NCI-H446 (cell line): ENCODE measurements at regions not wholly inside any gene's neighbourhood (a gene's known extent, or its start where the extent isn't known, plus 50 kb on each side); places are given as distances from the start of the nearest gene placed in this dataset.
"Not testable (repeated sequence)": the region's sequence is repeated elsewhere in the genome, so short reads cannot be mapped to it uniquely, and the experiment has no call there.

ENCODE experiments used
- DNase-seq, 2 experiments: peaks; one replicate each; lab custom pipeline; 2025; lab: John Stamatoyannopoulos, UW

DNA sequence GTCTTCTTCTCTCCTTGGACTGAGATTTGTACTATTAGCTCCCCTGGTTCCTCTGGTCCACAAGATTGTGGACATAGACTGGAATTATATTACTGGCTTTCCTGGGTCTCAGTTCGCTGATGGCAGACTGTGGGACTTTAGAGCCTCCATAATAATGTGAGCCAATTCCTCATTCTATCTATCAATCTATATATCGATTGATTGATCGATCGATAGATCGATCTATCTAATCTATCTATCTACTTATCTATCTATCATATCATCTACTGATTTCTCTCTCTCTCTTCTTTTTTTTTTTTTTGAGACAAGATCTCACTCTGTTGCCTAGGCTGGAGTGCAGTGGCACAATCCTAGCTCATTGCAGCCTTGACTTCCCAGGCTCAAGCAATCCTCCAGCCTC, 51.5 kb upstream of the DDR1 start:
- DNase-seq = no peak

DNA sequence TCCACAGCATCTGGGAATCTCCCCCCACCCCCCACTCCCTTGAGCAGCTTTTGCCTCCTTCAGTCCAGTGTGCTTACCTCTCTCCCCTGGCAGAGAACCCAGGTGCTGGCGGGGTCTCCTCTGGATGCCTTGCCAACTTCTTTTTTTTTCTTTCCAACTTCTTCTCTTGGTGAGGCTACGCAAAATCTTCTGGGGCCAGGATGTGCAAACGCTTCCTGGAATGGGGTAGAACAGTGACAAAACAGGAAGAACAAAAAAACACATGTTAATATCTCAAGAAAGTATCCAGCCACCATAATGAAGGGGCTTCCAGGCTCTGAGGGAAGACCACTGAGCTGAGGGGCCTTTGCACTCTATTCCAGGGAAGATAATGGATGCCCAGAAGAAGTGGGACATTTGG, 53.9 kb upstream of the DDR1 start:
- DNase-seq = no peak

DNA sequence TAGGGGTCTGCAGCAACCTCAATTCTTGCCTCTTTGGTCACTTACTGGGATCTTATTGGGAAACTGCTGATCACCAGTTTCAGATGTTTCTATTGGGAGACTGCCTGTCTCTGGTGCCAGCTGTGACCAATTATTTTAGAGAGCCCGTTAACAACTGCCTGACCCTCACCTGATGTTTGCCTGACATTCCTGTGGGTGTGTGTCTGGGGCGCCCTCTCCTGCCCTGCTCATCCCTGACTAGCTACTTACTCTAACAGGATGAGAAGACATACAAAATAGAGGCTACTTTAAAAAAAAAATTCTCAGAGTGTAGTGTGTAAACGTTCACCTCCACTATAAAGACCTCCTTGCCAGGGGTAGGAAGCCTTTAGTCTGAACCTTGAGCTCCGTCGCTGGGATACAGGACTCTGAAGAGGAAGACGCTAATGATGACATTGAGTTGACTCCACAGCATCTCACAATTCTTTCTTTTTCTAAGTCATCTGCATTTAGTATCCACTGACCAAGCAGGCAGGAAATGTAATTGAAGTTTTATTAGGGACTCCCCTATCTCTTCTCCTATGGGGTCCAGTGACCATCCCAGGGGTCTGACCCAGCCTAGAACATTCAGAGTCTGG, 54.6 kb upstream of the DDR1 start:
- DNase-seq = no peak

DNA sequence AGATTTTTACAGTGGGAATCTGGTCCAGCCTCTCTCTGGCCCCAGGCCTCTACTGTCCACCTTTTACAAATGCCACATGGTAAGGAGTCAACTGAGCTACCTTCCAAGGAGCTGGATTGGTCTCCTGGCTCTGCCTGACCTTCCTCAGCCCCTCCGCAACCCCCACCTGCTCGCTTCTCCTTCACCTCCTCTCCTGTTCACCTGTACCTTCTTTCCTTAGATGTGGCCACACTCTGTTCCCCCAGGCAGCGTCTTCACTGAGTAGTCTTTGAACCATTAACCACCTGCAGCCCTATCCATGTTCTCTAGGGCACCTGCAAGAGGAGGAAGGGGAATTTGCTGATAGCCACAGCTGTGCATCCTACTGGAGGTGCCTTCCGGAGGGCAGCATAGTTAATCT, 55.3 kb upstream of the DDR1 start:
- DNase-seq = no peak

DNA sequence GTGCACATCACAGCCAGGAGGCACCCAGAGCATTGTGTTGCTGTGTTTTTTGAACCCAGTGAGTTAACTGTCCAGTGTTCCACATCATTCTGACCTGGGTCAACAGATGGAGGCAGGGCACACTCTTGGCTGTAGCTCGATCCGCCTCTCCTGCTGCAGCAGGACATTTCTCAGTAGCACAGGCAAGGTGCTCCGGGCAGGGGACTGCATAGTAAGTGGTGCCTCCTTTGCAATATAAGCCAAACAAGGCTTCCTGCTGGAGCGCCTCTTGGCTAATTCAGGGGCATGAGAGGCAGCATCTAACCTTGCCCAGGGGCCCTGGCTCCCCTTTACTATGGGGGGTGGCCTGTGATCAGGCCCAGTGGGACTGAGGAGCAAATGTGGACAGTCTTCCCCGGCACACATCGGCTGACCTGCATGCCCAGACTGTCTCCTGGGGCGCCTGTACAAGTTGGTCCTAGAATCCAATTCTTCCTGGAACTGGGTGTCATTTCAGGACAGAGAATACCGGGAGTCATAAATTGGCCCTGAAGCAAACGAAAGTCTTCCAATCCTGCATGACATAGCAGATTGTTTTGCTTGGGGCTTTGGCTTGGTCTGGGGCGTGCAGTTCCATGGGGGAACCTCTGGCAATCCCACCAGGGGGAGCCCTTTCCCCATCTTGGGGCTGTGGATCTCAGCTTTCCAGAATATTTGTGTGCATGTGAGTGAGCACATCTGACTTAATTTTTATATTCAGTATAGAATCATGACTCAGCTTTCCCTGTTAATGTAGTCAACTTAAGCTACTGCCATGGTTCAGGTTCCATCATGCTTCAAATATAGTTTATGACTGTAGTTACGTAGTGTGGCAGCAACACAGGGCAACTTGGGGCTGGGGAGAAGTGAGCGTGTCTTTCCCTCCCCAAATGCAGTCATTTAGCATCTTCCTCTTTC, 56.0 kb upstream of the DDR1 start:
- peak; percentile 78 to 85 for DNase-seq

DNA sequence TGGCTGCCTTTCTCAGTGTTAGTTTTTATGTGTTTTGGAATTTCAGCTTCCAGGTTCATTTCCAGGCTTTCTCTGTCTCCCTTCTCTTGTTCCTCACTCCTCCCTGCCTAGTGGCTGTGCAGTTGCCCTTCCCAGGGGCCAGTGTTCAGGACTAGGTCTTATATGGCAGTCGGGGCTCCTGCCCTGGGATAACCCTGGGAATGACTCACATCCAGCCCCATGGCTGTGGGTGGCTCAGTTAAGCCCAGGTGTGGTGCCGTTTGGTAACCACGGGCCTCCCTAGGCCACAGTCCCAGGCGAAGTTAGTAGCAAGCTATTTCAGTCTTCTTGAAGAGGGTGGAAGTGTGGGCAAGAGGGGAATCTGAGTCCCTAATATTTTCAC, 57.4 kb upstream of the DDR1 start:
- DNase-seq = no peak

DNA sequence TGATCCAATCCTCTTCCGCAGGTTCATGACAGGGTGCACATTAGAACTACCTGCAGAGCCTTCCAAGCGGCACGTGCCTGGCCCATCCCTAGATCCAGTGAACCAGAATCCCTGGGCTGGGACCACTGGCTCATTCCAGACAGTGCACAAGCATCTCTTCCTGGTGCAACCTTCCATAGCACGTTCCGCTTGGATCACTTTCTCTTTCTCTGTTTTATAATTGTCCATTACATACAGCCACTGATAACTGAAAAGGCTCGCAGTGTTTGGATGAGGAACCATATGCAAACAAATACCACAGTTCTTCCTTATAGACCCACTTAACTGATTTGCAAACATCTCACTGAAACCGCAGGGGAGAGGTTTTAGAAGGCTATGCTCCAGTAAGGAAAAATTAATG, 59.6 kb upstream of the DDR1 start:
- no peak for DNase-seq

DNA sequence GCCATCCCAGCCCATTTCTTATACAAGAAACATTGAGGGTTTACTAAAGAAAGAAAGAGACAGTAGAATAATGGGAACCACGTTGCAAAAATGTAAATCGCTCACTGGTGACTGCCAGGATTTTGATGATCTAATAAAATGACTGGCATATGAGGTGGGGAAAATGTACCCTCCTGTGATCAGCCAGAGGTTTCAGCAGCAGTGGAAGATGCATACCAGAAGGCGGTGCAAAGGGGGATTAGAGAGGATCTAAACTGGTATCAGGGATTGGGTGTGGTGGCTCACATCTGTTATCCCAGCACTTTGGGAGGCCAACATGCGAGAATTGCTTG, 60.8 kb upstream of the DDR1 start:
- DNase-seq = no peak

DNA sequence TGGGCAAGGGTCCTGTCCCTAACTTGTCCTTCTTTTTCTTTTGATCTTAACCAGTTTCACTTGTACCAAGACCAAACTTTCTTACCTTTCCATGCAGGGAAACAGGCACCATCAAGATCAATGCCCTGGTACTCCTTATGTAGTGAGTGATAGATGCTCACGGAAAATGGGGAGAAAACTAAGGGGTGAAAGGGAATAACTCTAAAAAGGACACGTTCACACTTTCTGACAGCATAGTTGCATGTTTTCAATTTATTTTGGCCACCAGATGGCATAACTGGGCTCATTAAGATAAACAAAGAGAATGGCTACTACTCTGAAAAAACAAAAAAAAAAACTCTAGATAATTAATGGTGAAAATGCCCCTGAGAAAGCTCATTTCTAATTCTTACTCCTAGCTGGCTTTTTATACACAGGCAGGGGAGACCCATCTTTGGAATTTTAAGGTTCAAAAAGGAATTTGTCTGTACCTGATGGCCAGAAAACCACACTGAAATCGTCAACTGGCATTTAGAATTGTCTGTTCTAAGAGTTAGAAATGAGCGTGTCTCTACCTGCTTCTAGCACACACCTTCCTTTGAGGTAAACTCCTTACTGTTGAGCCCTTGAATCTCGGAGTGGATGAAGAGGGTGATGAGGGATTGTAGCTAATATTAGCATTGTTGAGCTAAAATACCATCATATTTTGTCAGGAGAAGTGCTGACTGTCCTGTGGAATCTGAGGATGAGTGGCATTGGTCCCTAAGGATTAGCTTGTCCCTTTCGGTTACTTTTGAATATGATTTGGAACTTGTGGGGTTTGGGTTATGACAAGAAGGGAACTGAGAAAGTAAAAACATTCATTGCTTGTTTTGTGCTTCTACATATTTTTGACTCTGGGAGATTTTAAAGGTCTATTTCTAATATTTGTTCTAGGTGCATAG, 62.2 kb upstream of the DDR1 start:
- DNase-seq = peak in 1 of 2 experiments; percentile 32

DNA sequence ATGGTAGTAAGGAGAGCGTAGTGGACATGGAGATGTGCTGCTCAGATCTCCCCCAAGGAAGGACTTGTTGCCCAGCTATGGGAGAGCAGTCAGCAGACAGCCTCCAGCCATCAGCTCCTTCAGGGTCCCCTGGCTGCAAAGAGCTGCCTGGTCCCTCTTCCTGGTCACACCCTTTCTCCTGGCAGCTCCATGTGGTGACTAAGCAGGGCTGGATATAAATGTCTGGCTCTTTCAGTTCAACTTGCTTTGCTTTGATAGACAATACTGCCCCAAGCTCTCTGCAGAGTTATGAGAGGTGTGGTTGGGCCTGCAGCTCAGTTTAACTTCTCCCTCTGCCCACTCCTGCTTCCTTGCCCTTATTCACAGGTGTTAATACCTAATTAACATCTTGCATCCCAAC, 64.1 kb upstream of the DDR1 start:
- no peak for DNase-seq

DNA sequence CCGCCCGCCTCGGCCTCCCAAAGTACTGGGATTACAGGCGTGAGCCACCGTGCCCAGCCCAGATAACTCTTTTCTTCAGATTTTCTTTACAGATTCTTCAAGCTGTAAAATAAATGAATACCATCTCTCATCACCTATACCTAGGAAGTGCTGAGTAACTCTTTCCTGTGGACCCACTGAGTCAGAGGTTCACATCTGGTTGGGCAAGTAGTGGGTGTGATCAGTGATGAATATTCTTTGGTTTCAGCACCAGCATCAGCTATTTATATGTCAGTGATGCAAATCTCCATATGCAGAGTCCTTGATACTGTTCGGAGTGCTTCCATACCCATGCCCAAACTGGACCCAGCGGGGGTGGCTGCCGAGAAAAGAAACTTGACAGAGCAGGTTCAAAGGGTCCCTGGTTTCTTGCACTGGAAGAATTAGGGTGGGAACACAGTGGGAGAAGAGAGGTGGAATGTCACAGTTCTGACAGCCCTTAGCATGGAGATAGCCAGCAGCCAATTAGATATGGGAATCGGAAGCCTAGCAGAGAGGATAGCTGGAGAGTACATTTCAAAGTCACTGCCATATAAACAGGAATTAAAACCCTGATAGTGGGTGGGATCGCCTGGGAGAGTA, 64.9 kb upstream of the DDR1 start:
- DNase-seq = no peak

DNA sequence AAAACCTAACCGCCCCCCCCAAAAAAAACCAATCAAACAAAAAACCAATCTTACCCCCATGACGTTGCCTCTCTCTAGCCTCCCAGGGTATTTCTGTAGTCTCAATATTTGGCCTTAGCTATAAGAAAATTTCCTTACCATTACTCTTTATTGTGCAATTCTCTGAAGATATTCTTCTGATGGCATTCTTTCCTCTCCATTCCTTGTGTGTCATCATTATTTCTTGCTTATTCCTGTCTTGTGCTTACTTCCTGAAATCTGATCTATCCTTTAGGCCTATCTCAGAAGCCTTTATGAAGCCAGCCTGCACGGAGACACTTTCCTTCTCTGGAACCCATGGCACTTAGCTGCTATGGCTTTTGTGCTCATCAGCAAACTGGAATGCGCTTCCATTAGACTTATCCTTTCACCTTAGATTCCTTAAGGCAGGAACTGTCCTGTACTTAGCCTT, 65.9 kb upstream of the DDR1 start:
- DNase-seq = no peak

DNA sequence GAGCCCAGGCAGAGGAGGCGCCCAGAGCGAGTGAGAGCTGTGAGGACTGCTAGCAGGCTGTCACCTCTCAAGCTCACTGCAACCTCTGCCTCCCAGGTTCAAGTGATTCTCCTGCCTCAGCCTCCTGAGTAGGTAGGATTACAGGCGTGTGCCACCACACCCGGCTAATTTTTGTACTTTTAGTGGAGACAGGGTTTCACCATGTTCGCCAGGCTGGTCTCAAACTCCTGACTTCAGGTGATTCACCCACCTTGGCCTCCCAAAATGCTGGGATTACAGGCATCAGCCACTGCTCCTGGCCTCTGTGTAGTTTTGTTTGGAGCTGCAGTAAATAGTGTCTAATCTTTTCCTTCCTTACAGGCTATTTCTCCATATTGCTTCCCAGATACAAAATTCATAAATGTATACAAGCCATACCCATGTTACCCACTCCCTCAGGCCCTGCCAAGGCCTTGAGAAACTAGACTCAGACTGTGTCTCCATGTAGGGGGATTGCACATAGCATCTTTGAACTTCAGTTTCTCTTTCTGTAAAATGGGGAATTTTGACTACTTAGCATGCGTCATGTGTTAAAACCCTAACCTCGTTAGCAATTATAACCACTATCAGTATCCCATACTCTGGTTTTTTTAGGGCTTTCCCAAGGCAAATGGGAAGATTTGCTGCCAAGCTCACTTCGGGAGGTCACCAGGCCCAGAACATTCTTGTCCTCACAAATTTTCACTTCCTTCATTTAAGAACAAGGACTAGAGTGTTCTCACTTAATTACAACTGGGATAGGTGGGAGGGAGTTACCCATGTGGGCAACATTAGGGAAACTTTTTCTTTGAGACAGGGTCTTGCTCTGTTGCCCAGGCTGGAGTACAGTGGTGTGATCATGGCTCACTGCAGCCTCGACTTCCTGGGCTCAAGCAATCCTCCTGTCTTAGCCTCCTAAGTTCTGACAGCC, 67.3 kb upstream of the DDR1 start:
- DNase-seq = no peak

DNA sequence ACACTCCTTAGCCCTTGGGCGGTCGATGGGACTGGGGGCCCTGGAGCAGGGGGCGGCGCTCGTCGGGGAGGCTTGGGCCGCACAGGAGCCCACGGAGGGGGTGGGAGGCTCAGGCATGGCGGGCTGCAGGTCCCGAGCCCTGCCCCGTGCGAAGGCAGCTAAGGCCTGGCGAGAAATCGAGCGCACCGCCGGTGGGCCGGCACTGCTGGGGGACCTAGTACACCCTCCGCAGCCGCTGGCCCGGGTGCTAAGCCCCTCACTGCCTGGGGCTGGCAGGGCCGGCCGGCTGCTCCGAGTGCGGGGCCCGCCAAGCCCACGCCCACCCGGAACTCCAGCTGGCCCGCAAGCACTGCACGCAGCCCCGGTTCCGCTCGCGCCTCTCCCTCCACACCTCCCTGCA, 68.0 kb upstream of the DDR1 start:
- not testable (repeated sequence) for DNase-seq

DNA sequence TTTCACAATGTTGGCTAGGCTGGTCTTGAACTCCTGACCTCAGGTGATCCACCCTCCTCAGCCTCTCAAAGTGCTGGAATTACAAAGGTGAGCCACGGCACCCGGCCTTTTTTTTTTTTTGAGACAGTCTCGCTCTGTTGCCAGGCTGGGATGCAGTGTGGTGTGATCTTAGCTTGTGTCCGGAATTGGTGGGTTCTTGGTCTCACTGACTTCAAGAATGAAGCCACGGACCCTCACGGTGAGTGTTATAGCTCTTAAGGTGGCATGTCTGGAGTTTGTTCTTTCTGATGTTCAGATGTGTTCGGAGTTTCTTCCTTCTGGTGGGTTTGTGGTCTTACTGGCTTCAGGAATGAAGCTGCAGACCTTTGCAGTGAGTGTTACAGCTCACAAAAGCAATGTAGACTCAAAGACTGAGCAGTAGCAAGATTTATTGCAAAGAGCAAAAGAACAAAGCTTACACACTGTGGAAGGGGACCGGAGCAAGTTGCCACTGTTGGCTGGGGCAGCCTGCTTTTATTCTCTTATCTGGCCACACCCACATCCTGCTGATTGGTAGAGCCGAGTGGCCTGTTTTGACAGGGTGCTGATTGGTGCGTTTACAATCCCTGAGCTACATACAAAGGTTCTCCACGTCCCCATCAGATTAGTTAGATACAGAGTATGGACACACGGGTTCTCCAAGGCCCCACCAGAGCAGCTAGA, 69.1 kb upstream of the DDR1 start:
- DNase-seq = not testable (repeated sequence)

DNA sequence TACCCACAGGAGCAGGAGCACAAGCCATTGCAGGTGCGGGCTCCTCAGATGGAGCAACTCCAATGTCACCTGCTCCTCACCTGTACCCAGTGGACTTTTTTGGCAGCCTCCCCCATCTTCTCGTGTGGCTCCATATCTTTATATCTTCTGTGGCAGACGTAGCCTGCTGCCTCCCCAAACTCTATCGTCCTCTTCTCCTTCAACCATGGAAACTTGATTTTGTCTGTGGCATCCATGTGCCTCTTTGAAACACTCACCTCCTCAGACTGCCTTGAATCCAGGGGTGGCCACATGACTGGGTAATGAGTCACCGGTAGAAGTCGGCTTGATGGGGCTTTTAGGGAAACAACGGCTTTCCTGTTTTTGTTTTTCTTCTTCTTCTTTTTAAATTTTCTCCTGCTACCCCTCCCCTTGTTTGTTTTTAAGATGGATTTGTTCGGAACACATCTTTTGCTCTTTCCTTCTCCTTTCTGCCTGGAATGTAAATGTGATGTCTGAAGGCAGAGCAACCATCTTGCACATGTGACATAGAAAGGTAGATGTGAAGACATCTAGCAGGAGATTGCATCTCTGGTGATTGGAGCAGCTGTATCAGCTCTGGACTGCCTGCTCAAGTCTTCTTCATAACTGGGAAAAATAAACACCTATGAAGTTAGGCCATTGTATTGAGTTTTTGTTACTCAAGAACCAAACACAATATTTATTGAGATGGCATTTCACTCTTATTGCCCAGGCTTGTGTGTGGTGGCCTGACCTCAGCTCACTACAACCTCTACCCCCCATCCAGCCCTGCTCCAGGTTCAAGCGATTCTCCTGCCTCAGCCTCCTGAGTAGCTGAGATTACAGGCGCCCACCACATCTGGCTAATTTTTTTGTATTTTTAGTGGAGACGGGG, 69.9 kb upstream of the DDR1 start:
- no peak for DNase-seq

DNA sequence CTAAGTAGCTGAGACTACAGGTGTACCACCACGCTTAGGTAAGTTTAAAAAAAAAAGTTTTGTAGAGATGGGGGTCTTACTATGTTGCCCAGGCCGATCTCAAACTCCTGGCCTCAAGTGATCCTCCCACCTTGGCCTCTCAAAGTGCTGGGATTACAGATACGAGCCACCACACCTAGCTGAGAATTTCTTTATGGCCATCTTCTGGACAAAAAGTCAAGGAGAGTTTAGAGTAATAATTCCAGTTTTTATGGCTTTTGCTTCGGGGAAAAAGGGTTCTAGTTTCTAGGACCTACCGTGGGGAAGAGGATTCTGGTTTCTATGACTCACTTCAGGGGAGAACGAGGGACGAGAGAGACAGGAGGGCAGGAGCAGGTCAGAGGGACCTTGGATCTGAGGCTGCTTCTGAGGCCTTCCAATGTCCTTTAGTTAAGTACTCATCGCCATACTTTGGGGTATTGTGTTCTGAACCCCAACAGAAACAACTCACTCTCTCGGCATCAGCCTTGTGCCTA, 69.3 kb upstream of the IER3 start:
- no peak for DNase-seq

DNA sequence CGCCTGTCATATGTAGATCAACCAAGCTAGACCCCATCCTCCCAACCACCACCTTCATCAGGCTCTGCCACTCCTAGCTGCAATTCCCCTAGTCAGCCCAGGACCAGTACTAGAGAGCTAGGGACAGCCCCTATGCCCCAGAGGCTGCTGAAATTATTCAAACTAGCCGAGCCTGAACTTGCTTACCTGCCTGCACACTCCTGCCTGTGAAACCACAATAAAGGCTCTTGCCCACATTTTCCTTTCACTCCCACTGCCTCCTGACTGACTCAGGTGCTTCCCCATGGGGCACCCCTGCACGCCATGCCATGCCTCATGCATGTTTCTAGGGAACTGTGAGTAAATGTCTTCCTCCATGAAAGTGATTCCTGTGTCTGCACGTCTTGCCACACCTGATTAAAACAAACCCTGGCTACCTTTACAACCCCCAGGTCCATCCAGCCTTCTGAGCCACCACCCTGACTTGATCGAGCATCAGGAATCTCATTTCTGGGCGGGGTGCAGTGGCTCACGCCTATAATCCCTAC, 66.5 kb upstream of the IER3 start:
- no peak for DNase-seq

DNA sequence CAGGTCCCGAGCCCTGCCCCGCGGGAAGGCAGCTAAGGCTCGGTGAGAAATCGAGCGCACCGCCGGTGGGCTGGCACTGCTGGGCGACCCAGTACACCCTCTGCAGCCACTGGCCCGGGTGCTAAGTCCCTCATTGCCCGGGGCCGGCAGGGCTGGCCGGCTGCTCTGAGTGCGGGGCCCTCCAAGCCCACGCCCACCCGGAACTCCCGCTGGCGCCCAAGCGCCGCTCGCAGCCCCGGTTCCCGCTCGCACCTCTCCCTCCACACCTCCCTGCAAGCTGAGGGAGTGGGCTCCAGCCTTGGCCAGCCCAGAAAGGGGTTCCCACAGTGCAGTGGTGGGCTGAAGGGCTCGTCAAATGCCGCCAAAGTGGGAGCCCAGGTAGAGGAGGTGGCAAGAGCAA, 63.2 kb upstream of the IER3 start:
- not testable (repeated sequence) for DNase-seq
